Tibial nerve (tissue), 4 donors: ENCODE measurements at regions not wholly inside any gene's neighbourhood (a gene's known extent, or its start where the extent isn't known, plus 50 kb on each side); places are given as distances from the start of the nearest gene placed in this dataset.
"Not testable (repeated sequence)": the region's sequence is repeated elsewhere in the genome, so short reads cannot be mapped to it uniquely, and the experiment has no call there.

Experiments used
- DNase-seq, 2 donors: peaks; one replicate each; pipeline ENCODE4 v3.0.0-alpha.2; 2019; ENCODE audit warnings: low spot score in 2 of 2
- H3K27ac ChIP-seq, 4 donors: fragments of 200-600 bp; sonication (generic) in 3 of 4; one replicate each; pipeline ENCODE4 v1.5.1; 2017 to 2019; ENCODE audit warnings: mild to moderate bottlenecking in 1 of 4
- H3K27me3 ChIP-seq, 2 donors: fragments of 200-600 bp; sonication (generic) in 1 of 2; one replicate each; pipeline versions ENCODE4 v1.5.1 to v1.6.0; 2017 to 2019
- H3K36me3 ChIP-seq, 3 donors: fragments of 200-600 bp; sonication (generic); one replicate each; pipeline ENCODE4 v1.5.1; 2018 to 2019
- H3K4me1 ChIP-seq, 4 donors: fragments of 200-600 bp; sonication (generic) in 3 of 4; one replicate each; pipeline ENCODE4 v1.5.1; 2017 to 2019
- H3K4me3 ChIP-seq, 4 donors: fragments of 200-600 bp; sonication (generic) in 3 of 4; one replicate each; pipeline ENCODE4 v1.5.1; 2017 to 2019; ENCODE audit warnings: mild to moderate bottlenecking in 1 of 4, moderate library complexity in 1 of 4
- H3K9me3 ChIP-seq, 4 donors: fragments of 200-600 bp; sonication (generic) in 3 of 4; one replicate each; pipeline ENCODE4 v1.5.1; 2017 to 2019
- CTCF ChIP-seq, 5 experiments: fragments of 200-600 bp in 3 of 5; fragments of 450-650 bp in 2 of 5; sonication (generic) in 3 of 5; IDR thresholded peaks; one replicate each; pipeline ENCODE4 v1.5.1; 2016 to 2019; ENCODE audit warnings: antibody characterized with exemption in 5 of 5, mild to moderate bottlenecking in 3 of 5, moderate library complexity in 2 of 5
- EP300 ChIP-seq, 2 donors: sonication (generic); formaldehyde crosslinking; IDR thresholded peaks; one replicate each; pipeline ENCODE4 v1.6.1; 2017; ENCODE audit warnings: antibody characterized with exemption in 2 of 2, mild to moderate bottlenecking in 1 of 2
- POLR2A ChIP-seq, 2 donors: fragments of 450-650 bp; IDR thresholded peaks; one replicate each; pipeline ENCODE4 v1.6.1; 2017; ENCODE audit warnings: antibody characterized with exemption in 2 of 2, mild to moderate bottlenecking in 2 of 2, moderate library complexity in 2 of 2
- WGBS, 2 donors: methylation state at CpG; one replicate each; pipeline ENCODE4 v1.1.5; 2018; 5-methylcytosine and 5-hydroxymethylcytosine counted together

DNA sequence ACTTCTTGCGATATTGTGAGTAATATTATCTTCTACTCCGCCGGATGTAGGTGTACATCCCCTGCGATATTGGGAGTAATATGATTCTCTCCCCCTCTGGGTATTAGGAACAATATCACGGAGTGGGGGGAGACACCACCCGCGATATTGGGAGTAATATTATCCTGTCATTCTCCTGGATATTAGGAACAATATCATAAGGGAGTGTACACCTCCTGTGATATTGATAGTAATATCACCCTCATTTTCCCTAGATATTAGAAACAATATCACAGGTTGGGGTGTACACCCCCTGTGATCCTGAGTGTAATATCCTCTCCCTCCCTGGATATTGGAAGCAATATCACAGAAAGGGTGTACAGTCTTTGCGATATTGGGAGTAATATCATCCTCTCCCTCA, 64.3 kb upstream of the CEACAM21 start:
- Histone ChIP-seq H3K4me1 (no peaks in the 10 kb centered on the region), H3K27me3 (peaks cover 0 to 7% of the 10 kb centered on the region in 2 donors), H3K4me3 (no peak overlapping the region), H3K36me3 (no peaks in the 10 kb centered on the region), H3K9me3 (no peaks in the 10 kb centered on the region), H3K27ac (no peak overlapping the region)
- 61 to 64% methylated on average over 8 of the region's 8 CpGs for WGBS, 2 donors
- DNase-seq: no peak
- no peak for TF ChIP-seq POLR2A (IDR thresholded peaks at IDR 0.05)
- no peak for TF ChIP-seq CTCF (IDR thresholded peaks at IDR 0.05)
- no peak for TF ChIP-seq EP300 (IDR thresholded peaks at IDR 0.05)

DNA sequence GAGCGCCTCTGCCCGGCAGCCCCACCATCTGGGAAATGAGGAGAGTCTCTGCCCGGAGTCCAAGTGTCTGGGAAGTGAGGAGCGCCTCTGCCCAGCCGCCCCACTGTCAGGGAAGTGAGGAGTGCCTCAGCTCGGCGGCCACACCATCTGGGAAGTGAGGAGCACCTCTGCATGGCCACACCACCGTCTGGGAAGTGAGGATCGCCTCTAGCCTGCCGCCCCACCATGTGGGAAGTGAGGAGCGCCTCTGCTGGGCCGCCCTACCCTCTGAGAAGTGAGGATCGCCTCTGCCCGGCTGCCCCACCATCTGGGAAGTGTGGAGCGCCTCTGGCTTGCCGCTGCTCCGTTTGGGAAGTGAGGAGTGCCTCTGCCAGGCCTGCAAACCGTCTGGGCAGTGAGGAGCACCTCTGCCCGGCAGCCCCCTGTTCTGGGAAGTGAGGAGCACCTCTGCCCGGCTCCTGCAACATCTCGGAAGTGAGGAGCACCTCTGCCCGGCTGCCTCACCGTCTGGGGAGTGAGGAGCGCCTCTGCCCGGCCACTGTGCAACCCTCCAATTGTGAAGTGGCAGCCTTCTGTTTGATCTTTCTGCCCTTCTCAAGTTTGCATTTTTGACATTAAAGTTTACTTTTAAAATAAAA, 60.8 kb upstream of the CEACAM21 start:
- H3K4me3 ChIP-seq: no peak overlapping the region
- no peak for DNase-seq
- peaks cover 0 to 29% of the 10 kb centered on the region in 2 donors for H3K27me3 ChIP-seq
- H3K27ac ChIP-seq: no peak overlapping the region
- no peaks in the 10 kb centered on the region for H3K9me3 ChIP-seq
- peaks cover 0 to 3% (median 0%) of the 10 kb centered on the region in 4 donors for H3K4me1 ChIP-seq
- TF ChIP-seq CTCF (IDR thresholded peaks at IDR 0.05) (no peak), POLR2A (IDR thresholded peaks at IDR 0.05) (no peak), EP300 (IDR thresholded peaks at IDR 0.05) (no peak)
- no peaks in the 10 kb centered on the region for H3K36me3 ChIP-seq
- WGBS, 2 donors: 62 to 67% methylated on average over 16 to 25 of the region's 25 CpGs

GRCh38 chr19:41516292-41517171, 59.4 kb upstream of the CEACAM21 start:
- not testable (repeated sequence) for H3K27ac ChIP-seq, DNase-seq, H3K4me3 ChIP-seq, H3K9me3 ChIP-seq, H3K4me1 ChIP-seq, H3K36me3 ChIP-seq
- peaks cover 0 to 38% of the 10 kb centered on the region in 2 donors for H3K27me3 ChIP-seq
- 49 to 51% methylated on average over 19 of the region's 19 CpGs for WGBS, 2 donors
- peak in 1 of 2 donors; percentile 30 for TF ChIP-seq EP300 (IDR thresholded peaks at IDR 0.05)
- peak in 2 of 5 experiments; percentile 16 to 32 for TF ChIP-seq CTCF (IDR thresholded peaks at IDR 0.05)

DNA sequence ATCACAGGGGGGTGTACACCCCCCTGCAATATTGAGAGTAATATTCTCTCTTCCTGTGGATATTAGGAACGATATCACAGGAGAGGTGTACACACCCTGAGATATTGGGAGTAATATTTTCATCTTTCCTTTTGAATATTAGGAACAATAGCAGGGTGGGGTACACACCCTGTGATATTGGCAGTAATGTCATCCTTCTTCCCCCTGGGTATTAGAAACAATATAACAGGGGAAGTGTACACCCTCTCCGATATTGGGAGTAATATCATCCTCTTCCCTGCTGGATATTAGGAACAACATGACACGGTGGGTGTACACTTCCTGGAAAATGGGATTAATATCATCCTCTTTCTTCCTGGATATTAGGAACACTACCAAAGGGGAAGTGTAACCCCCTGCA, 57.8 kb upstream of the CEACAM21 start:
- Histone ChIP-seq H3K4me1 (peaks cover 0 to 15% (median 0%) of the 10 kb centered on the region in 4 donors), H3K27me3 (peaks cover 0 to 53% of the 10 kb centered on the region in 2 donors), H3K27ac (no peak overlapping the region), H3K36me3 (no peaks in the 10 kb centered on the region), H3K9me3 (no peaks in the 10 kb centered on the region), H3K4me3 (no peak overlapping the region)
- 65% methylated on average over 3 of the region's 3 CpGs for WGBS, 2 donors
- no peak for DNase-seq
- no peak for TF ChIP-seq CTCF (IDR thresholded peaks at IDR 0.05)
- no peak for TF ChIP-seq EP300 (IDR thresholded peaks at IDR 0.05)
- no peak for TF ChIP-seq POLR2A (IDR thresholded peaks at IDR 0.05)
